ENCODE measurements at regions not wholly inside any gene's neighbourhood (a gene's known extent, or its start where the extent isn't known, plus 50 kb on each side); places are given as distances from the start of the nearest gene placed in this dataset.

DNA sequence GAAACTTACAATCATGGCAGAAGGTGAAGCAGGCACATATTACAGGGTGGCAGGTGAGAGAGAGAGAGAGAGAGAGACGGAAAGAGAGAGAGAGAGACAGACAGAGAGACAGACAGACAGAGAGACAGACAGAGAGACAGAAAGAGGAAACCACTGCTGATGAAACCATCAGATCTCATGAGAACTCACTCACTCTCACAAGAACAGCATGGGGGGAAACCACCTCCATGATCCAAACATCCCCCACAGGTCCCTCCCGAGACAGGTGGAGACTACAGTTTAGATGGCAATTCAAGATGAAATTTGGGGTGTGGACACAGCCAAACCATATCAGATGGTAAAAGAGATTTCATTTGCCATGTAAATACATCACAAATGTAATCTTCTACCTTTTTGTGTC, 708.1 kb downstream of the MRPL39 start:
- no peak for TF ChIP-seq EZH2 (IDR thresholded peaks at IDR 0.05; ENCODE audit: borderline replicate concordance, insufficient read depth, low read length, poor library complexity, severe bottlenecking)
- no peak for TF ChIP-seq RAD21 (conservative IDR thresholded peaks at IDR 0.05)
- TF ChIP-seq, protein P1, sequence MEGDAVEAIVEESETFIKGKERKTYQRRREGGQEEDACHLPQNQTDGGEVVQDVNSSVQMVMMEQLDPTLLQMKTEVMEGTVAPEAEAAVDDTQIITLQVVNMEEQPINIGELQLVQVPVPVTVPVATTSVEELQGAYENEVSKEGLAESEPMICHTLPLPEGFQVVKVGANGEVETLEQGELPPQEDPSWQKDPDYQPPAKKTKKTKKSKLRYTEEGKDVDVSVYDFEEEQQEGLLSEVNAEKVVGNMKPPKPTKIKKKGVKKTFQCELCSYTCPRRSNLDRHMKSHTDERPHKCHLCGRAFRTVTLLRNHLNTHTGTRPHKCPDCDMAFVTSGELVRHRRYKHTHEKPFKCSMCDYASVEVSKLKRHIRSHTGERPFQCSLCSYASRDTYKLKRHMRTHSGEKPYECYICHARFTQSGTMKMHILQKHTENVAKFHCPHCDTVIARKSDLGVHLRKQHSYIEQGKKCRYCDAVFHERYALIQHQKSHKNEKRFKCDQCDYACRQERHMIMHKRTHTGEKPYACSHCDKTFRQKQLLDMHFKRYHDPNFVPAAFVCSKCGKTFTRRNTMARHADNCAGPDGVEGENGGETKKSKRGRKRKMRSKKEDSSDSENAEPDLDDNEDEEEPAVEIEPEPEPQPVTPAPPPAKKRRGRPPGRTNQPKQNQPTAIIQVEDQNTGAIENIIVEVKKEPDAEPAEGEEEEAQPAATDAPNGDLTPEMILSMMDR (IDR thresholded peaks at IDR 0.05; ENCODE audit: poor library complexity, severe bottlenecking) = no peak

All from neural cell (in vitro differentiated cells).